ENCODE measurements at regions not wholly inside any gene's neighbourhood (a gene's known extent, or its start where the extent isn't known, plus 50 kb on each side); places are given as distances from the start of the nearest gene placed in this dataset.
"Not testable (repeated sequence)": the region's sequence is repeated elsewhere in the genome, so short reads cannot be mapped to it uniquely, and the experiment has no call there.

DNA sequence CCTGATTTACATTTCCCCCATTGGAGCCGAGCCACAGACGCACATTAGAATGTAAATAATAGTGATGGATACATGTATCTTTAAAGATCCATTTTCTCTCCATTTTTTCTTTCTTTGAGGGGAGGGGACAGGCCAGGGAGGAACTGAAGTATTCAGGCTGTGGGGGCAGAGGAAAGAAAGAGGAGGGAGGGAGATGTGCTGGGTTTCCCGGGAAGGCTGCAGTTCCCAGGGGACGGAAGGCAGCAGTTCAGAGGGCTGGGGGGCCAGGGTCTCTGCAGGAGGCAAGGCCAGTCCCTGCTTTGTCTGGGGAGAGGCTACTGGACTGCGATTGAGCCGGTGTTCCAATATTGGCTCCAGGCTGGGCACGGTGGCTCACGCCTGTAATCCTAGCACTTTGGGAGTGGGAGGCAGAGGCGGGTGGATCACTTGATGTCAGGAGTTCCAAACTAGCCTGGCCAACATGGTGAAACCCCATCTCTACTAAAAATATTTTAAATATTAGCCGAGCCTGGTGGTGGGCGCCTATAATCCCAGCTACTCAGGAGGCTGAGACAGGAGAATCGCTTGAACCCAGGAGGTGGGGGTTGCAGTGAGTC lies 94.2 kb upstream of the LHX1 start:
- H3K36me3 ChIP-seq (ENCODE audit: control insufficient read depth in 1 of 2, insufficient read depth in 2 of 2, low read length in 2 of 2) = no peaks in the 10 kb centered on the region
- peaks cover 0 to 5% of the 10 kb centered on the region in 2 donors for H3K9me3 ChIP-seq (ENCODE audit: control insufficient read depth in 1 of 2, low read length in 2 of 2)
- H3K4me3 ChIP-seq (ENCODE audit: low read depth in 1 of 2, low read length in 2 of 2) = no peak overlapping the region
- H3K27ac ChIP-seq (ENCODE audit: low read length) = no peak overlapping the region
- H3K27me3 ChIP-seq (ENCODE audit: low read depth, low read length) = no peaks in the 10 kb centered on the region
- no peaks in the 10 kb centered on the region for H3K4me1 ChIP-seq (ENCODE audit: control insufficient read depth in 1 of 2, insufficient read depth in 2 of 2, low read length in 2 of 2)

DNA sequence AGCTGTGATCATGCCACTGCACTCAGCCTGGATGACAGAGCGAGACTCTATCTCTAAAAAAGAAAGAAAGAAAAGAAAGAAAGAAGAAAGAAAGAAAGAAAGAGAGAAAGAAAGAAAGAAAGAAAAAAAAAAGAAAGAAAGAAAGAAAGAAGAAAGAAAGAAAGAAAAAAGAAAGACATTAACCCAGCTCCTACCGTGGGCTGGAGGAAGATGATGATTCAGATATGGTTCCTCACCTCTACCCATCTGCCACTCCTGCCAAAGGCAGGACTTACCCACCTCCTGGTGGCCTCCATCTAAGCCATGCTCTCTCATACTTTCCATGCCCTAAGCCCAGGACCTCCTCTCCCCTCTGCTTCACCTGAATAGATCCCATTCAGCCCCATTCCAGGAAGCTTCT lies 93.3 kb upstream of the LHX1 start:
- H3K4me1 ChIP-seq (ENCODE audit: control insufficient read depth in 1 of 2, insufficient read depth in 2 of 2, low read length in 2 of 2) = no peaks in the 10 kb centered on the region
- H3K4me3 ChIP-seq (ENCODE audit: low read depth in 1 of 2, low read length in 2 of 2) = no peak overlapping the region
- no peaks in the 10 kb centered on the region for H3K27me3 ChIP-seq (ENCODE audit: low read depth, low read length)
- H3K27ac ChIP-seq (ENCODE audit: low read length) = no peak overlapping the region
- no peaks in the 10 kb centered on the region for H3K36me3 ChIP-seq (ENCODE audit: control insufficient read depth in 1 of 2, insufficient read depth in 2 of 2, low read length in 2 of 2)
- H3K9me3 ChIP-seq (ENCODE audit: control insufficient read depth in 1 of 2, low read length in 2 of 2) = peaks cover 0 to 5% of the 10 kb centered on the region in 2 donors

DNA sequence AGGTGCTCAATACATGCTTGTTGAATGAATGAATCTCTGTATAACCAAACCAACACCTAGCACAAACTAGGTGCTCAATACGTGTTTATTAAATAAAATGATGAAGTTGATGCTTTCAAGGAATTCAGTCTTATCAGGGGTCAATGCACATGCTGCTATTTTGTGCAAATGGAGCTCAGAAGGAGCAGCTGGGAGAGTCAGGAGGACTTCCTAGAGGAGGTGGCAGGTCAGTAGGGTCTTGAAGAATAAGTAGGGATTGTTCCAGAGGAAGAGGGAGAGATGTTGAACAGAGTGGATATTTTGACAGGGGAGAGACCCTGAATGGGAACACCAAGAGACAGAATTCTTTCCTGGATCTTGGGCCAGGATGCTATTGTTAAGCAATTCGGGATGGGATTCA lies 92.7 kb upstream of the LHX1 start:
- H3K27me3 ChIP-seq (ENCODE audit: low read depth, low read length) = no peaks in the 10 kb centered on the region
- H3K27ac ChIP-seq (ENCODE audit: low read length) = no peak overlapping the region
- no peak overlapping the region for H3K4me3 ChIP-seq (ENCODE audit: low read depth in 1 of 2, low read length in 2 of 2)
- no peaks in the 10 kb centered on the region for H3K36me3 ChIP-seq (ENCODE audit: control insufficient read depth in 1 of 2, insufficient read depth in 2 of 2, low read length in 2 of 2)
- H3K4me1 ChIP-seq (ENCODE audit: control insufficient read depth in 1 of 2, insufficient read depth in 2 of 2, low read length in 2 of 2) = no peaks in the 10 kb centered on the region
- H3K9me3 ChIP-seq (ENCODE audit: control insufficient read depth in 1 of 2, low read length in 2 of 2) = peaks cover 0 to 5% of the 10 kb centered on the region in 2 donors

DNA sequence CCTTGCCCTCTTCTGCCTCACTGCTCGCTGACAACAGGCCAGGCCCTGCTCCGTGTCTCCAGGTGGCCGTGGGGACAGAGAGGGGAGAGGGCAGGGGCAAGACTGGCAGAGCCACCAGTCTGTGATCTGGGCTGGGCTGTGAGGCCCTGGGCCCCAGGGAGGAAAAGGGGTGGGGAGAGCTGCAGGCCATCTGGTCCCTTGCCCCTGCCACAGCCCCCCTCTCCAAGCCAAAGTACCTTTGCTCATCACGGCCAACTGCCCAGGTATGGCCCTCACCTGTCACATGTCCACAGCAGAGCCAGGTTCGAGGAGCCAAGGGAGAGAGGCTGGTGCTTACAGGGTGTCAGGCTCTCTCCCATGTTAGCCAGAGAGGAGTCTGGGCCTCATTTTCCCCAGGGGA lies 91.4 kb upstream of the LHX1 start:
- Histone ChIP-seq H3K9me3 (ENCODE audit: control insufficient read depth in 1 of 2, low read length in 2 of 2) (peaks cover 0 to 4% of the 10 kb centered on the region in 2 donors), H3K27ac (ENCODE audit: low read length) (no peak overlapping the region), H3K4me3 (ENCODE audit: low read depth in 1 of 2, low read length in 2 of 2) (no peak overlapping the region), H3K27me3 (ENCODE audit: low read depth, low read length) (no peaks in the 10 kb centered on the region), H3K36me3 (ENCODE audit: control insufficient read depth in 1 of 2, insufficient read depth in 2 of 2, low read length in 2 of 2) (no peaks in the 10 kb centered on the region), H3K4me1 (ENCODE audit: control insufficient read depth in 1 of 2, insufficient read depth in 2 of 2, low read length in 2 of 2) (no peaks in the 10 kb centered on the region)

DNA sequence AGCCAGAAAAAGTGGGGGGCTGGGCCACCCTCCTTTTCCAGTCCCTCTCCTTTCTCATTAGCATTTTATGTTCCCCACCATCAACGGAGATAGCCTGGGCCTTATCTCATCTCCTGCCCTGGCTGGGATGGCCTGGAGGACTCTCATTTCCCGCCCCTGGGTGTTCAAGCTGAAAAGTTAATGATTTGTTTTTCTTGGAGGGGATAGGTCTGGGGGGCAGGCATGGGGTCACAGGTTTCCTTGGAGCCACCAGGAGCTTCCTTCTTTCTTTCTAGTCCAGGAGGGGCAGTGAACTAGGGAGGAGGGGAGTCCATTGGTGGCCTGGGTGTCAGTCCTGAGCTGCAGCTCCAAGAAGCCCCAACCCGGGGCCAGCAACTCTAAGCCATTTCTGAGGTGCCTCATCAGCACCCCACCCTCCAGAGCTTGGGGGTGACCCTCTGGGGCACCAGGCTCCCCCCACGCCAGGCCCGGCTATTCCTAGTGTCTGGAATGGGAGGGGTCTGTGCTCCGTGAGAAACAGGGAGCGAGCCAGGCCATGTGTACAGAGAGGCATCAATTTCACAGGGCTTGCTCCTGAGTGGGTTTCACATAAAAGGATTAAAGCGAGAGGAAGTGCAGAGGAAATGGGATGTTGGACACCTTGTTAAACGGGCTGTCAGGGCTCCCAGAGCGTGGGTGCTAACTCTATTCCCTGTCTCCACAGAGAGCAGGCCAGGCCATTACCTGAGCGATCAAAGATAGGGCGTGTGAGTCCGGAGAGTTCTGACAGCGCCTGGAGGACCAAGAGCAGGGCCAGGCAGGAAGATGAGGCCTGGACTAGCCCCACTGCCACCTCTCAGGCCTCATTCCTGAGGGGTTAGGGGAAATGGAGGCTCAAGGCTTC lies 90.6 kb upstream of the LHX1 start:
- H3K4me3 ChIP-seq (ENCODE audit: low read depth in 1 of 2, low read length in 2 of 2) = no peak overlapping the region
- H3K27ac ChIP-seq (ENCODE audit: low read length) = no peak overlapping the region
- no peaks in the 10 kb centered on the region for H3K27me3 ChIP-seq (ENCODE audit: low read depth, low read length)
- H3K9me3 ChIP-seq (ENCODE audit: control insufficient read depth in 1 of 2, low read length in 2 of 2) = no peaks in the 10 kb centered on the region
- H3K36me3 ChIP-seq (ENCODE audit: control insufficient read depth in 1 of 2, insufficient read depth in 2 of 2, low read length in 2 of 2) = no peaks in the 10 kb centered on the region
- H3K4me1 ChIP-seq (ENCODE audit: control insufficient read depth in 1 of 2, insufficient read depth in 2 of 2, low read length in 2 of 2) = no peaks in the 10 kb centered on the region

DNA sequence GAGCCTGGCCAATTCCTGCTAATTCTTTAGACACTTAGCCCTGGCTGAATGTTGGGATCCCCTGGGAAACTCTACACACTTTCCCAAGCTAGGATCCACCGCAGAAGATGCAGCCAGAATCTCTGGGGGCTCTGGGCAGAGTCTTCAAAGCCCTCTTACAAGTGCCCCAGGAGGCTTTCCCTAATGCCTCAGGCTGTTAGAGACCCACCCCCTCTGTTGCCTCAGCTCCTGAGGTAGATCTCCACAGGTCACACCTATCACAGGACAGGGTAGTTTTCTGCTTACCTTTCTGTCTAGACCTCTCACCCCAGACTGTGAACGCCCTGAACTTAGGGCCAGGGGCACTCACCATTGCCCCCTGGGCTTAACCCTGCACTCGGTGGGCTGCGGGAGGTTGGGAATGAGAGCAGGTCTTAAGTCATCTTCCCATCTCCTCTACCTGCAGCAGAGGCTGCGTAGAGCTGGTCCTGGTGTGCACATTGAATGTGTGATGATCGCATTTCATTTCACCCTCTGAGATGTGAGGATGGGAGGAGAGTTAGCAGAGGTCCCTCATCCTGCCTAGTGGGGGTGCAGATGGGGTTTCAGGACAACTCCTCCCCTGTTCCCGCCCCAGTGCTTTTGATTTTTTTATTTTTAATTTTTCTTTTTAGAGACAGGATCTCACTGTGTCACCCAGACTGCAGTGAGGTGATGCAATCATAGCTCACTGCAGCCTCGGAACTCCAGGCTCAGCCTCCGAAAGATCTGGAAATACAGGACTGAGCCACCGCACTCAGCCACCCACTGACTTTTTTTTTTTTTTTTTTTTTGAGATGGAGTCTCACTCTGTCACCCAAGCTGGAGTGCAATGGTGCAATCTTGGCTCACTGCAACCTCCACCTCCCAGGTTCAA lies 89.0 kb upstream of the LHX1 start:
- Histone ChIP-seq H3K36me3 (ENCODE audit: control insufficient read depth in 1 of 2, insufficient read depth in 2 of 2, low read length in 2 of 2) (no peaks in the 10 kb centered on the region), H3K4me1 (ENCODE audit: control insufficient read depth in 1 of 2, insufficient read depth in 2 of 2, low read length in 2 of 2) (no peaks in the 10 kb centered on the region), H3K27me3 (ENCODE audit: low read depth, low read length) (no peaks in the 10 kb centered on the region), H3K4me3 (ENCODE audit: low read depth in 1 of 2, low read length in 2 of 2) (no peak overlapping the region), H3K9me3 (ENCODE audit: control insufficient read depth in 1 of 2, low read length in 2 of 2) (no peaks in the 10 kb centered on the region), H3K27ac (ENCODE audit: low read length) (no peak overlapping the region)

DNA sequence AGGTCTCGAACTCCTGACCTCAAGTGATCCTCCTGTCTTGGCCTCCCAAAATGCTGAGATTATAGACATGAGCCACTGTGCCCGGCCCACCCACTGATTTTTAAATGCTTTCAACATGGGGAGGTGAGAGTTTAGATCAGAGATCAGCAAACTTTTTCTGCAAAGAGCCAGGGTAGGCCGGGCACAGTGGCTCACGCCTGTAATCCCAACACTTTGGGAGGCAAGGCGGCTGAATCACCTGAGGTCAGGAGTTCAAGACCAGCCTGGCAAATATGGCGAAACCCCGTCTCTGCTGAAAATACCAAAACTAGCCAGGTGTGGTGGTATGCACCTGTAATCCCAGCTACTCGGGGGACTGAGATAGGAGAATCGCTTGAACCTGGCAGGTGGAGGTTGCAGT lies 88.3 kb upstream of the LHX1 start:
- not testable (repeated sequence) for H3K4me1 ChIP-seq (ENCODE audit: control insufficient read depth in 1 of 2, insufficient read depth in 2 of 2, low read length in 2 of 2); H3K27ac ChIP-seq (ENCODE audit: low read length); H3K36me3 ChIP-seq (ENCODE audit: control insufficient read depth in 1 of 2, insufficient read depth in 2 of 2, low read length in 2 of 2); H3K9me3 ChIP-seq (ENCODE audit: control insufficient read depth in 1 of 2, low read length in 2 of 2); H3K27me3 ChIP-seq (ENCODE audit: low read depth, low read length); H3K4me3 ChIP-seq (ENCODE audit: low read depth in 1 of 2, low read length in 2 of 2)

DNA sequence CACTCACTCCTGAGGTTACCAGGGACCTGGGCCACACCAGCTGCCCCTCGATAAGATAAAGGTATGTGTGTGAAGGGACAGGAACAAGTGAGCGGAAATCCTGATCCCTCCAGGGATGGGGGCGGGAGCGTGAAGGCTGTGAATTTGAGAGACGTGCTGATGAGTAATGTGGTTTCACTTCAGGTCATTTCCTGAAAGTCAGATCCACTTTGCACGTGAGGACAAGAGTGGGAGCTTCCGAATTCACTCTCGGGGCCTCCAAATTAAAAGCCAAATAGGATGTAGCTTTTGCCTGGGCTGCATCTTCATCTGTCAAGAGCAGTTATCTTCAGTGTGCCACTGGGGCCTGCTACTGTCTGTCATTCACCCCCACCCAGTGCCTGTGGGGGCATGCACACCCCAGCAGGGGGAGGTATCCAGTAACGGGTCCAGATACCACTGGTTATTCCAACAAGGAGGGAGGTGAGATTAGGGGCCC lies 87.4 kb upstream of the LHX1 start:
- Histone ChIP-seq H3K4me3 (ENCODE audit: low read depth in 1 of 2, low read length in 2 of 2) (no peak overlapping the region), H3K4me1 (ENCODE audit: control insufficient read depth in 1 of 2, insufficient read depth in 2 of 2, low read length in 2 of 2) (no peaks in the 10 kb centered on the region), H3K27me3 (ENCODE audit: low read depth, low read length) (no peaks in the 10 kb centered on the region), H3K27ac (ENCODE audit: low read length) (no peak overlapping the region), H3K9me3 (ENCODE audit: control insufficient read depth in 1 of 2, low read length in 2 of 2) (no peaks in the 10 kb centered on the region), H3K36me3 (ENCODE audit: control insufficient read depth in 1 of 2, insufficient read depth in 2 of 2, low read length in 2 of 2) (no peaks in the 10 kb centered on the region)

DNA sequence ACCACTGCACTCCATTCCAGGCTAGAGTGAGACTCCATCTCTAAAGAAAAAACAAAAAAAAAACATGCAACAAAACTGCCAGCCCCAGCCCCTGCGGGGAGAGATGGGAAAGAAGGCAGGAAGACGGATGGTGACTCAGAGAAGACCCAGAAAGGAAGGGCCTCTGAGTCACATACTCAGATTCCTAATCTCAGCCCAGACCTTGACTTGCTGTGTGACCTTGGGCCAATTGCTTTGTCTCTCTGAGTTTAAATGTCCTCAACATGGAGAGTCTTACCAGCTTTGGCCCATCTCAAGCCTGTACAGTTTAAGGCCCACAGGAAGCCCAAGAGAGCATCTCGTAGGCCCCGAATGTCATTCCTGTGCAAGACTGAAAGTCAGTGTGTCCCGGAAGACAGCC lies 86.5 kb upstream of the LHX1 start:
- H3K9me3 ChIP-seq (ENCODE audit: control insufficient read depth in 1 of 2, low read length in 2 of 2) = peaks cover 0 to 5% of the 10 kb centered on the region in 2 donors
- H3K4me3 ChIP-seq (ENCODE audit: low read depth in 1 of 2, low read length in 2 of 2) = no peak overlapping the region
- H3K27me3 ChIP-seq (ENCODE audit: low read depth, low read length) = no peaks in the 10 kb centered on the region
- no peaks in the 10 kb centered on the region for H3K36me3 ChIP-seq (ENCODE audit: control insufficient read depth in 1 of 2, insufficient read depth in 2 of 2, low read length in 2 of 2)
- no peaks in the 10 kb centered on the region for H3K4me1 ChIP-seq (ENCODE audit: control insufficient read depth in 1 of 2, insufficient read depth in 2 of 2, low read length in 2 of 2)
- no peak overlapping the region for H3K27ac ChIP-seq (ENCODE audit: low read length)

DNA sequence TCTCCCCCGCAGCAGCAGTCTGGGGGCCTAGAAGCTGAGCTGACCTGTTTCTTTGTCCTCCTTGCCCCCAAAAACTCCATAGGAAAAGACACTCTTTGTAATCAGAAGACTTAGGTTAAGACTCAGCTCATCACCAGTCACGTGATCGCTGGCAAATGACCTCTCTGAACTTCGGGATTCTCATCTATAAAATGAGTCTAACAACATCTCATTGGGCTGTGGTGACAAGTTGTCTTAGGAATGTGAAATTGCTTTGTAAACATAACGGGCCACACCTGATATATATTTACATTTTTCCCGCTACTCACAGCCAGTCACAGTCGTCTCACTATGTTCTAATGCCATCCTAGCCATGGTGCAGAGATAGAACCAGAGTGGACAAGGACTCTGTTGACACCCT lies 86.0 kb upstream of the LHX1 start:
- H3K27ac ChIP-seq (ENCODE audit: low read length) = no peak overlapping the region
- no peaks in the 10 kb centered on the region for H3K36me3 ChIP-seq (ENCODE audit: control insufficient read depth in 1 of 2, insufficient read depth in 2 of 2, low read length in 2 of 2)
- no peaks in the 10 kb centered on the region for H3K27me3 ChIP-seq (ENCODE audit: low read depth, low read length)
- H3K4me1 ChIP-seq (ENCODE audit: control insufficient read depth in 1 of 2, insufficient read depth in 2 of 2, low read length in 2 of 2) = no peaks in the 10 kb centered on the region
- H3K4me3 ChIP-seq (ENCODE audit: low read depth in 1 of 2, low read length in 2 of 2) = no peak overlapping the region
- peaks cover 0 to 5% of the 10 kb centered on the region in 2 donors for H3K9me3 ChIP-seq (ENCODE audit: control insufficient read depth in 1 of 2, low read length in 2 of 2)

DNA sequence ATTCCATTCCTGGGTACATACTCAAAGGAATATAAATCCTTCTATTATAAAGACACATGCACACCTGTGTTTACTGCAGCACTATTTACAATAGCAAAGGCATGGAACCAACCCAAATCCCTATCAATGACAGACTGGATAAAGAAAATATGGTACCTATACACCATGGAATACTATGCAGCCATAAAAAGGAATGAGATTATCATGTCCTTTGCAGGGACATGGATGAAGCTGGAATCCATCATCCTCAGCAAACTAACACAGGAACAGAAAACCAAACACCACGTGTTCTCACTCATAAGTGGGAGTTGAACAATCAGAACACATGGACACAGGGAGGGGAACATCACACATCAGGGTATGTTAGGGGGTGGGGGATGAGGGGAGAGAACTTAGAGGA lies 84.8 kb upstream of the LHX1 start:
- H3K36me3 ChIP-seq (ENCODE audit: control insufficient read depth in 1 of 2, insufficient read depth in 2 of 2, low read length in 2 of 2); H3K27me3 ChIP-seq (ENCODE audit: low read depth, low read length); H3K4me3 ChIP-seq (ENCODE audit: low read depth in 1 of 2, low read length in 2 of 2); H3K4me1 ChIP-seq (ENCODE audit: control insufficient read depth in 1 of 2, insufficient read depth in 2 of 2, low read length in 2 of 2); H3K9me3 ChIP-seq (ENCODE audit: control insufficient read depth in 1 of 2, low read length in 2 of 2); H3K27ac ChIP-seq (ENCODE audit: low read length): not testable (repeated sequence)

All from muscle layer of duodenum (tissue), 2 donors.